ENCODE measurements at regions not wholly inside any gene's neighbourhood (a gene's known extent, or its start where the extent isn't known, plus 50 kb on each side); places are given as distances from the start of the nearest gene placed in this dataset.

DNA sequence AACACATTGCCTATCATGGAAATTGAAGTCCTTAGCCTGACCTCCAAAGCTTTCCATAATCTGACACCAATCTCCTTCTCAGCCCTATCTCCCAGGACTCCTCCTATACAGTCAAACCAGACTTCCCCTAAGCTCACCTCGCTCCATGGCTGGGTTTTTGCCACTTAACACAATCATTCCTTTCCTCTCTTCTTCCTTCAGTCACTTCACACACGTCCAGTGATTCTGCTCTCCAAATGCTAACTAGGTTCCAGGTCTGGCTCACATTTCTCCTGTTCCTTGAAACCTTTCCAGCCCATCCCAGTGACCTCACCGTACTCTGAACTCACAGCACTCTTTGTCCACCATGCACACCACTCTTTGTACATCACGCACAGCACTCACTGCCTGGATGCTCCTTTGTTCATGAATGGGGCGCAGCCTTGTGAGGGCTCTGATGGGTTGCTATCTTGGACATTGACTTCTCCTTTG is 98.4 kb downstream of the GLUL start (continued):
- TF ChIP-seq, protein P1, sequence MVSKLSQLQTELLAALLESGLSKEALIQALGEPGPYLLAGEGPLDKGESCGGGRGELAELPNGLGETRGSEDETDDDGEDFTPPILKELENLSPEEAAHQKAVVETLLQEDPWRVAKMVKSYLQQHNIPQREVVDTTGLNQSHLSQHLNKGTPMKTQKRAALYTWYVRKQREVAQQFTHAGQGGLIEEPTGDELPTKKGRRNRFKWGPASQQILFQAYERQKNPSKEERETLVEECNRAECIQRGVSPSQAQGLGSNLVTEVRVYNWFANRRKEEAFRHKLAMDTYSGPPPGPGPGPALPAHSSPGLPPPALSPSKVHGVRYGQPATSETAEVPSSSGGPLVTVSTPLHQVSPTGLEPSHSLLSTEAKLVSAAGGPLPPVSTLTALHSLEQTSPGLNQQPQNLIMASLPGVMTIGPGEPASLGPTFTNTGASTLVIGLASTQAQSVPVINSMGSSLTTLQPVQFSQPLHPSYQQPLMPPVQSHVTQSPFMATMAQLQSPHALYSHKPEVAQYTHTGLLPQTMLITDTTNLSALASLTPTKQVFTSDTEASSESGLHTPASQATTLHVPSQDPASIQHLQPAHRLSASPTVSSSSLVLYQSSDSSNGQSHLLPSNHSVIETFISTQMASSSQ (IDR thresholded peaks at IDR 0.05; ENCODE audit: low read depth), result peak; percentile 36; the same call in 1 of the 2 replicates
- TF ChIP-seq, protein P1 (CRISPR knock-in tag; IDR thresholded peaks at IDR 0.05; ENCODE audit: borderline replicate concordance), result no peak; the same call in 1 of the 2 replicates
- TF ChIP-seq CHD2 (IDR thresholded peaks at IDR 0.05; ENCODE audit: low read depth, low read length), result no peak
- TF ChIP-seq PCBP2 (optimal IDR thresholded peaks at IDR 0.05; ENCODE audit: low read depth, low read length, poor library complexity, severe bottlenecking), result no peak
- no peak for TF ChIP-seq RNF2 (conservative IDR thresholded peaks at IDR 0.05; ENCODE audit: low read depth)
- TF ChIP-seq, protein P2, sequence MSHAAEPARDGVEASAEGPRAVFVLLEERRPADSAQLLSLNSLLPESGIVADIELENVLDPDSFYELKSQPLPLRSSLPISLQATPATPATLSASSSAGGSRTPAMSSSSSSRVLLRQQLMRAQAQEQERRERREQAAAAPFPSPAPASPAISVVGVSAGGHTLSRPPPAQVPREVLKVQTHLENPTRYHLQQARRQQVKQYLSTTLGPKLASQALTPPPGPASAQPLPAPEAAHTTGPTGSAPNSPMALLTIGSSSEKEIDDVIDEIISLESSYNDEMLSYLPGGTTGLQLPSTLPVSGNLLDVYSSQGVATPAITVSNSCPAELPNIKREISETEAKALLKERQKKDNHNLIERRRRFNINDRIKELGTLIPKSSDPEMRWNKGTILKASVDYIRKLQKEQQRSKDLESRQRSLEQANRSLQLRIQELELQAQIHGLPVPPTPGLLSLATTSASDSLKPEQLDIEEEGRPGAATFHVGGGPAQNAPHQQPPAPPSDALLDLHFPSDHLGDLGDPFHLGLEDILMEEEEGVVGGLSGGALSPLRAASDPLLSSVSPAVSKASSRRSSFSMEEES (CRISPR knock-in tag; IDR thresholded peaks at IDR 0.05), result 0 out of 2 replicates have a peak, but pooled peaks have one; percentile 35
- TF ChIP-seq ZNF572 (CRISPR knock-in tag; IDR thresholded peaks at IDR 0.05), result no peak
- TF ChIP-seq ETV5 (CRISPR knock-in tag; IDR thresholded peaks at IDR 0.05; ENCODE audit: borderline replicate concordance), result no peak
- no peak for TF ChIP-seq ZNF121 (CRISPR knock-in tag; IDR thresholded peaks at IDR 0.05)
- TF ChIP-seq MZF1 (CRISPR knock-in tag; IDR thresholded peaks at IDR 0.05; ENCODE audit: borderline replicate concordance), result no peak
- TF ChIP-seq, protein P3, sequence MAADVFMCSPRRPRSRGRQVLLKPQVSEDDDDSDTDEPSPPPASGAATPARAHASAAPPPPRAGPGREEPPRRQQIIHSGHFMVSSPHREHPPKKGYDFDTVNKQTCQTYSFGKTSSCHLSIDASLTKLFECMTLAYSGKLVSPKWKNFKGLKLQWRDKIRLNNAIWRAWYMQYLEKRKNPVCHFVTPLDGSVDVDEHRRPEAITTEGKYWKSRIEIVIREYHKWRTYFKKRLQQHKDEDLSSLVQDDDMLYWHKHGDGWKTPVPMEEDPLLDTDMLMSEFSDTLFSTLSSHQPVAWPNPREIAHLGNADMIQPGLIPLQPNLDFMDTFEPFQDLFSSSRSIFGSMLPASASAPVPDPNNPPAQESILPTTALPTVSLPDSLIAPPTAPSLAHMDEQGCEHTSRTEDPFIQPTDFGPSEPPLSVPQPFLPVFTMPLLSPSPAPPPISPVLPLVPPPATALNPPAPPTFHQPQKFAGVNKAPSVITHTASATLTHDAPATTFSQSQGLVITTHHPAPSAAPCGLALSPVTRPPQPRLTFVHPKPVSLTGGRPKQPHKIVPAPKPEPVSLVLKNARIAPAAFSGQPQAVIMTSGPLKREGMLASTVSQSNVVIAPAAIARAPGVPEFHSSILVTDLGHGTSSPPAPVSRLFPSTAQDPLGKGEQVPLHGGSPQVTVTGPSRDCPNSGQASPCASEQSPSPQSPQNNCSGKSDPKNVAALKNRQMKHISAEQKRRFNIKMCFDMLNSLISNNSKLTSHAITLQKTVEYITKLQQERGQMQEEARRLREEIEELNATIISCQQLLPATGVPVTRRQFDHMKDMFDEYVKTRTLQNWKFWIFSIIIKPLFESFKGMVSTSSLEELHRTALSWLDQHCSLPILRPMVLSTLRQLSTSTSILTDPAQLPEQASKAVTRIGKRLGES (CRISPR knock-in tag; IDR thresholded peaks at IDR 0.05; ENCODE audit: borderline replicate concordance), result peak; percentile 43; the same call in 1 of the 2 replicates
- TF ChIP-seq PITX1 (CRISPR knock-in tag; IDR thresholded peaks at IDR 0.05), result 0 out of 2 replicates have a peak, but pooled peaks have one; percentile 20
- peak; percentile 67 for TF ChIP-seq ERF (CRISPR knock-in tag; IDR thresholded peaks at IDR 0.05)
- TF ChIP-seq ZBTB3 (CRISPR knock-in tag; IDR thresholded peaks at IDR 0.05; ENCODE audit: borderline replicate concordance, low read depth), result no peak
- no peak for TF ChIP-seq KLF9 (CRISPR knock-in tag; IDR thresholded peaks at IDR 0.05; ENCODE audit: low read depth)
- TF ChIP-seq, protein P4, sequence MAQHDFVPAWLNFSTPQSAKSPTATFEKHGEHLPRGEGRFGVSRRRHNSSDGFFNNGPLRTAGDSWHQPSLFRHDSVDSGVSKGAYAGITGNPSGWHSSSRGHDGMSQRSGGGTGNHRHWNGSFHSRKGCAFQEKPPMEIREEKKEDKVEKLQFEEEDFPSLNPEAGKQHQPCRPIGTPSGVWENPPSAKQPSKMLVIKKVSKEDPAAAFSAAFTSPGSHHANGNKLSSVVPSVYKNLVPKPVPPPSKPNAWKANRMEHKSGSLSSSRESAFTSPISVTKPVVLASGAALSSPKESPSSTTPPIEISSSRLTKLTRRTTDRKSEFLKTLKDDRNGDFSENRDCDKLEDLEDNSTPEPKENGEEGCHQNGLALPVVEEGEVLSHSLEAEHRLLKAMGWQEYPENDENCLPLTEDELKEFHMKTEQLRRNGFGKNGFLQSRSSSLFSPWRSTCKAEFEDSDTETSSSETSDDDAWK (CRISPR knock-in tag; IDR thresholded peaks at IDR 0.05), result no peak
- no peak for TF ChIP-seq SOX6 (IDR thresholded peaks at IDR 0.05)
- TF ChIP-seq SOX6 (CRISPR knock-in tag; IDR thresholded peaks at IDR 0.05), result peak; percentile 94
- TF ChIP-seq, protein P5, sequence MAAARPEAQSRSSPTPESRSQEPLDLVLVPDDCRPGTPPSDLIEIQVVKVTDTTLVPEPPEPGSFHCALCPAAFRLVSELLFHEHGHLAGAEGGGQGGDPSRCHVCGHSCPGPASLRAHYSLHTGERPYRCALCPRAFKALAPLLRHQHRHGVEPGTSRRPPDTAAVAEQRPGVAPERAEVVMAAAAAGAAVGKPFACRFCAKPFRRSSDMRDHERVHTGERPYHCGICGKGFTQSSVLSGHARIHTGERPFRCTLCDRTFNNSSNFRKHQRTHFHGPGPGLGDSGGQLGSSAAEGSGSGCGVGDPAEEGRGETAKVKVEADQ (CRISPR knock-in tag; IDR thresholded peaks at IDR 0.05; ENCODE audit: borderline replicate concordance), result no peak
- no peak for TF ChIP-seq MEIS1 (CRISPR knock-in tag; IDR thresholded peaks at IDR 0.05; ENCODE audit: borderline replicate concordance)
